ENCODE measurements at regions not wholly inside any gene's neighbourhood (a gene's known extent, or its start where the extent isn't known, plus 50 kb on each side); places are given as distances from the start of the nearest gene placed in this dataset.

- TF ChIP-seq POLR2A (IDR thresholded peaks at IDR 0.05; ENCODE audit: low read length): no peak
- no peak for TF ChIP-seq NR3C1 (IDR thresholded peaks at IDR 0.05)
- peak; percentile 67 for TF ChIP-seq CTCF (IDR thresholded peaks at IDR 0.05)
- TF ChIP-seq KDM1A (IDR thresholded peaks at IDR 0.05; ENCODE audit: low read depth): no peak
- TF ChIP-seq RCOR1 (IDR thresholded peaks at IDR 0.05; ENCODE audit: low read depth, low read length): no peak
- no peak for TF ChIP-seq HDAC2 (IDR thresholded peaks at IDR 0.05)
- no peak for TF ChIP-seq RFX5 (IDR thresholded peaks at IDR 0.05)
- peak; percentile 53 for TF ChIP-seq SMC3 (IDR thresholded peaks at IDR 0.05)
- no peak for TF ChIP-seq HMGXB4 (CRISPR knock-in tag; IDR thresholded peaks at IDR 0.05; ENCODE audit: borderline replicate concordance)
- TF ChIP-seq FOSL2 (IDR thresholded peaks at IDR 0.05): no peak
- no peak for TF ChIP-seq FOSL2 (CRISPR knock-in tag; IDR thresholded peaks at IDR 0.05)
- no peak for TF ChIP-seq TP53 (CRISPR knock-in tag; IDR thresholded peaks at IDR 0.05)
- TF ChIP-seq REST (IDR thresholded peaks at IDR 0.05): no peak
Measured at GRCh38 chr16:77599793-77600415, 122.4 kb upstream of the NUDT7 start.
